Stomach (tissue), 8 donors: ENCODE measurements at regions not wholly inside any gene's neighbourhood (a gene's known extent, or its start where the extent isn't known, plus 50 kb on each side); places are given as distances from the start of the nearest gene placed in this dataset.

Source experiments
- DNase-seq, 2 donors: peaks; one replicate each; pipeline versions ENCODE4 v3.0.0 to v3.0.0-alpha.2; 2013 to 2019
- H3K27ac ChIP-seq, 5 donors: fragments of 200-600 bp in 4 of 5; sonication (generic) in 4 of 5; one replicate each; pipeline ENCODE4 v1.5.1; 2013 to 2019; ENCODE audit warnings: mild to moderate bottlenecking in 1 of 5, moderate library complexity in 1 of 5
- H3K27me3 ChIP-seq, 3 donors: fragments of 200-600 bp; sonication (generic); one replicate each; pipeline ENCODE4 v1.5.1; 2017 to 2019; ENCODE audit warnings: mixed run types in 1 of 3
- H3K36me3 ChIP-seq, 4 donors: fragments of 200-600 bp; sonication (generic); 1 replicate in 3 of 4; 2 replicates in 1 of 4; pipeline ENCODE4 v1.5.1; 2016 to 2019
- H3K4me1 ChIP-seq, 4 donors: fragments of 200-600 bp; sonication (generic); one replicate each; pipeline ENCODE4 v1.5.1; 2016 to 2019
- H3K4me3 ChIP-seq, 4 donors: fragments of 200-600 bp; sonication (generic) in 3 of 4; one replicate each; pipeline ENCODE4 v1.5.1; 2016 to 2019; ENCODE audit warnings: mild to moderate bottlenecking in 1 of 4
- H3K9me3 ChIP-seq, 4 donors: fragments of 200-600 bp; sonication (generic); one replicate each; pipeline ENCODE4 v1.5.1; 2016 to 2019
- EP300 ChIP-seq: sonication (generic); formaldehyde crosslinking; IDR thresholded peaks from one replicate; pipeline ENCODE4 v1.6.1; 2017; ENCODE audit warnings: antibody characterized with exemption
- POLR2A ChIP-seq, 4 donors: fragments of 450-650 bp; IDR thresholded peaks; one replicate each; pipeline ENCODE4 v1.6.1; 2016; ENCODE audit warnings: antibody characterized with exemption in 4 of 4, control low read depth in 2 of 4, mild to moderate bottlenecking in 1 of 4, moderate library complexity in 1 of 4
- POLR2AphosphoS5 ChIP-seq, 3 donors: sonication (generic); formaldehyde crosslinking; IDR thresholded peaks; one replicate each; pipeline ENCODE4 v1.6.1; 2016; ENCODE audit warnings: antibody characterized with exemption in 3 of 3
- WGBS, 5 donors: extraction: QIAGEN DNeasy Blood & Tissue Kit in 3 of 5; methylation state at CpG; one replicate each; pipeline versions ENCODE4 v1.1.5 to v1.1.7; 2013 to 2018; 5-methylcytosine and 5-hydroxymethylcytosine counted together
- intact Hi-C: fragments of 100-400 bp; cut with DNase I; formaldehyde crosslinking; loops from one replicate; pipeline ENCODE4 v1.15.1; 2023; ENCODE audit warnings: low total_unique reads
- TF ChIP-seq, protein P1 (sequence below), 7 experiments: fragments of 450-650 bp in 4 of 7; fragments of 200-600 bp in 3 of 7; sonication (generic) in 3 of 7; IDR thresholded peaks; one replicate each; pipeline ENCODE4 v1.5.1; 2016 to 2019; ENCODE audit warnings: antibody characterized with exemption in 7 of 7, control low read depth in 2 of 7, mild to moderate bottlenecking in 1 of 7
- donor health status: healthy with polysubstance abuse.
- donor health status: Bipolar disorder and iron deficiency.
- donor health status: healthy.

- Histone ChIP-seq H3K9me3 (no peaks in the 10 kb centered on the region), H3K36me3 (no peaks in the 10 kb centered on the region), H3K27me3 (no peaks in the 10 kb centered on the region), H3K4me3 (no peak overlapping the region), H3K27ac (no peak overlapping the region), H3K4me1 (no peaks in the 10 kb centered on the region)
- no peak for DNase-seq
- intact Hi-C loops: no loop called here
- TF ChIP-seq POLR2A (IDR thresholded peaks at IDR 0.05) (no peak), EP300 (no peak), POLR2AphosphoS5 (IDR thresholded peaks at IDR 0.05) (no peak)
- TF ChIP-seq, protein P1, sequence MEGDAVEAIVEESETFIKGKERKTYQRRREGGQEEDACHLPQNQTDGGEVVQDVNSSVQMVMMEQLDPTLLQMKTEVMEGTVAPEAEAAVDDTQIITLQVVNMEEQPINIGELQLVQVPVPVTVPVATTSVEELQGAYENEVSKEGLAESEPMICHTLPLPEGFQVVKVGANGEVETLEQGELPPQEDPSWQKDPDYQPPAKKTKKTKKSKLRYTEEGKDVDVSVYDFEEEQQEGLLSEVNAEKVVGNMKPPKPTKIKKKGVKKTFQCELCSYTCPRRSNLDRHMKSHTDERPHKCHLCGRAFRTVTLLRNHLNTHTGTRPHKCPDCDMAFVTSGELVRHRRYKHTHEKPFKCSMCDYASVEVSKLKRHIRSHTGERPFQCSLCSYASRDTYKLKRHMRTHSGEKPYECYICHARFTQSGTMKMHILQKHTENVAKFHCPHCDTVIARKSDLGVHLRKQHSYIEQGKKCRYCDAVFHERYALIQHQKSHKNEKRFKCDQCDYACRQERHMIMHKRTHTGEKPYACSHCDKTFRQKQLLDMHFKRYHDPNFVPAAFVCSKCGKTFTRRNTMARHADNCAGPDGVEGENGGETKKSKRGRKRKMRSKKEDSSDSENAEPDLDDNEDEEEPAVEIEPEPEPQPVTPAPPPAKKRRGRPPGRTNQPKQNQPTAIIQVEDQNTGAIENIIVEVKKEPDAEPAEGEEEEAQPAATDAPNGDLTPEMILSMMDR (IDR thresholded peaks at IDR 0.05): no peak
- WGBS, 5 donors: 54 to 65% (median 60%) methylated on average over 3 of the region's 3 CpGs
Observed at GRCh38 chr5:153361735-153362409, 128.6 kb upstream of the GRIA1 start.

- Histone ChIP-seq H3K36me3 (no peaks in the 10 kb centered on the region), H3K9me3 (no peaks in the 10 kb centered on the region), H3K4me3 (no peak overlapping the region), H3K4me1 (no peaks in the 10 kb centered on the region), H3K27ac (no peak overlapping the region), H3K27me3 (no peaks in the 10 kb centered on the region)
- TF ChIP-seq, protein P1 (IDR thresholded peaks at IDR 0.05): no peak
- TF ChIP-seq POLR2AphosphoS5 (IDR thresholded peaks at IDR 0.05) (no peak), EP300 (no peak), POLR2A (IDR thresholded peaks at IDR 0.05) (no peak)
- no peak for DNase-seq
- intact Hi-C loops: no loop called here
Observed at GRCh38 chr5:153365547-153365946, 124.9 kb upstream of the GRIA1 start.

DNA sequence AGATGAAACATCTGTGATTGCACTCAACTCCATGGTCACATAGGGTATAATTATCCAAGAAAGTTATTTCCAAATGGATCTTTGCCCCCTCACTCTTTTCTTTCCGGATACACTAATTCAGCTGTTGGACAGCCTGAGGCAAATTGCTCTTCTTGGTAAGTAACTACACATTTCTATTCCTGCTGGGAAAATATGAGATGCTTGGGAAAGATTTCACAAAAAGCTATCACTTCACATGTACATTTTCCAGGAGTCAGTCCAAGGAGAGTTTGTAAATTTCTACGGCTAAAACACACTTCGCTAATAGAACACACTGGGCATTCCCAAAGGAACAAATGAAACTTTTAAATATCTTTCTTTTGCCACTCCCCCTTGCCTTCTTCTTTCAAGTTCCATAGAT is 123.0 kb upstream of the GRIA1 start:
- intact Hi-C loops: no loop called here
- Histone ChIP-seq H3K4me3 (no peak overlapping the region), H3K36me3 (no peaks in the 10 kb centered on the region), H3K9me3 (no peaks in the 10 kb centered on the region), H3K27ac (no peak overlapping the region), H3K27me3 (no peaks in the 10 kb centered on the region), H3K4me1 (no peaks in the 10 kb centered on the region)
- TF ChIP-seq POLR2A (IDR thresholded peaks at IDR 0.05): no peak
- TF ChIP-seq, protein P1 (IDR thresholded peaks at IDR 0.05): no peak
- TF ChIP-seq POLR2AphosphoS5 (IDR thresholded peaks at IDR 0.05): no peak
- TF ChIP-seq EP300: no peak
- WGBS, 5 donors: 89 to 96% (median 95%) methylated on average over 3 of the region's 3 CpGs
- DNase-seq: peak in 1 of 2 donors; percentile 42

GRCh38 chr5:153372425-153373129 is 117.9 kb upstream of the GRIA1 start:
- Histone ChIP-seq H3K4me3 (no peak overlapping the region), H3K36me3 (no peaks in the 10 kb centered on the region), H3K27me3 (no peaks in the 10 kb centered on the region), H3K27ac (no peak overlapping the region), H3K4me1 (no peaks in the 10 kb centered on the region), H3K9me3 (no peaks in the 10 kb centered on the region)
- DNase-seq: peak in 1 of 2 donors; percentile 43
- WGBS, 5 donors: 32 to 51% (median 40%) methylated on average over 6 of the region's 6 CpGs
- intact Hi-C loops: no loop called here
- TF ChIP-seq EP300: no peak
- TF ChIP-seq POLR2AphosphoS5 (IDR thresholded peaks at IDR 0.05): no peak
- TF ChIP-seq POLR2A (IDR thresholded peaks at IDR 0.05): no peak
- TF ChIP-seq, protein P1 (IDR thresholded peaks at IDR 0.05): no peak
